IPS-15b (cell line): ENCODE measurements at regions not wholly inside any gene's neighbourhood (a gene's known extent, or its start where the extent isn't known, plus 50 kb on each side); places are given as distances from the start of the nearest gene placed in this dataset.
A peak's percentile ranks its signal among the peaks of the same experiment; 100 is the strongest.
"Not testable (repeated sequence)": the region's sequence is repeated elsewhere in the genome, so short reads cannot be mapped to it uniquely, and the experiment has no call there.

Source experiments
- H3K27me3 ChIP-seq: one replicate; pipeline ENCODE4 v1.6.1; 2013; ENCODE audit warnings: low read length; ENCODE audit not compliant: control insufficient read depth, insufficient read depth
- H3K36me3 ChIP-seq: one replicate; pipeline ENCODE4 v1.6.1; 2013; ENCODE audit warnings: low read length; ENCODE audit not compliant: control insufficient read depth, insufficient read depth
- H3K4me1 ChIP-seq: one replicate; pipeline ENCODE4 v1.6.1; 2013; ENCODE audit warnings: mild to moderate bottlenecking, low read length; ENCODE audit not compliant: control insufficient read depth, insufficient read depth
- H3K4me3 ChIP-seq: one replicate; pipeline ENCODE4 v1.5.1; 2013; ENCODE audit warnings: low read depth, low read length
- H3K9ac ChIP-seq: one replicate; pipeline ENCODE4 v1.6.1; 2013; ENCODE audit warnings: low read depth, mild to moderate bottlenecking, low read length
- H3K9me3 ChIP-seq: one replicate; pipeline ENCODE4 v1.6.1; 2013; ENCODE audit warnings: mild to moderate bottlenecking, low read length; ENCODE audit not compliant: control insufficient read depth, insufficient read depth

- not testable (repeated sequence) for H3K9me3 ChIP-seq, H3K9ac ChIP-seq, H3K27me3 ChIP-seq, H3K36me3 ChIP-seq, H3K4me3 ChIP-seq
- peaks cover 19% of the 10 kb centered on the region for H3K4me1 ChIP-seq
Measured at GRCh38 chr9:74080652-74081051, 416.5 kb upstream of the RORB start.

GRCh38 chr9:74083681-74084433 is 413.3 kb upstream of the RORB start:
- Histone ChIP-seq H3K9ac (no peak overlapping the region), H3K4me3 (peak overlapping the region; percentile 5), H3K9me3 (peaks cover 5% of the 10 kb centered on the region), H3K27me3 (no peaks in the 10 kb centered on the region), H3K36me3 (peaks cover 4% of the 10 kb centered on the region), H3K4me1 (peaks cover 19% of the 10 kb centered on the region)

- peaks cover 12% of the 10 kb centered on the region for H3K4me1 ChIP-seq
- H3K9ac ChIP-seq, H3K27me3 ChIP-seq, H3K9me3 ChIP-seq, H3K36me3 ChIP-seq: not testable (repeated sequence)
- H3K4me3 ChIP-seq = peak overlapping the region; percentile 77
Measured at GRCh38 chr9:74085384-74086037, 411.6 kb upstream of the RORB start.

DNA sequence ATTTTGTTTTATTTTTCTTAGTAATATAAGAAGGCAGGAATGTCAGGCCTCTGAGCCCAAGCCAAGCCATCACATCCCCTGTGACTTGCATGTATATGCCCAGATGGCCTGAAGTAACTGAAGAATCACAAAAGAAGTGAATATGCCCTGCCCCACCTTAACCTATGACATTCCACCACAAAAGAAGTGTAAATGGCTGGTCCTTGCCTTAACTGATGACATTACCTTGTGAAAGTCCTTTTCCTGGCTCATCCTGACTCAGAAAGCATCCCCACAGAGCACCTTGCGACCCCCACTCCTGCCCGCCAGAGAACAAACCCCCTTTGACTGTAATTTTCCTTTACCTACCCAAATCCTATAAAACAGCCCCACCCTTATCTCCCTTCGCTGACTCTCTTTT is 406.2 kb upstream of the RORB start:
- H3K9me3 ChIP-seq, H3K9ac ChIP-seq: not testable (repeated sequence)

GRCh38 chr9:74092491-74092834 is 404.7 kb upstream of the RORB start:
- no peaks in the 10 kb centered on the region for H3K9me3 ChIP-seq
- peak overlapping the region; percentile 40 for H3K4me3 ChIP-seq
- peaks cover 10% of the 10 kb centered on the region for H3K36me3 ChIP-seq
- peaks cover 3% of the 10 kb centered on the region for H3K4me1 ChIP-seq
- no peaks in the 10 kb centered on the region for H3K27me3 ChIP-seq
- H3K9ac ChIP-seq = peak overlapping the region; percentile 51

More for the DNA sequence above, 406.2 kb upstream of the RORB start:
- H3K36me3 ChIP-seq, H3K4me1 ChIP-seq, H3K27me3 ChIP-seq: not testable (repeated sequence)
- H3K4me3 ChIP-seq = peak overlapping the region; percentile 40

GRCh38 chr9:74094037-74094436 is 403.1 kb upstream of the RORB start:
- not testable (repeated sequence) for H3K9ac ChIP-seq, H3K36me3 ChIP-seq, H3K4me1 ChIP-seq, H3K9me3 ChIP-seq, H3K27me3 ChIP-seq, H3K4me3 ChIP-seq

DNA sequence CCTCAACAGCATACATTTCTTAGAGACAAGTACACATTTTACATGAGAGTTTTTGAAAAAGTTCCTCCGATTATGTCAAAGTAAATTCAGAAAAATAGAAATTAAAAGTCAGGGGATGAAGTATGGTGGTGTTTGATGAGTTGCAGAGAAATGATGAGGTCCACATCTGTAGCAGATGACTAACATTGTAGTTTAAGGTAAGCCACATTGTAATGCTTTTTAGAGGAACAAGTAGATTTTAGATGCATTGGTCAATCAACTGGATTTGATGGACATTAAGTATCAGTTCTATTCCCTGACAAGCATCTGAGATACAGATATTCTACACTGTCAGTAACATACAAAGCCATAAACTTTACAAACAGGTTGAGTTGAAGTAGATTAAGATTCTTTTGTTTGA is 402.4 kb upstream of the RORB start:
- peaks cover 5% of the 10 kb centered on the region for H3K36me3 ChIP-seq
- peaks cover 3% of the 10 kb centered on the region for H3K4me1 ChIP-seq
- H3K27me3 ChIP-seq = no peaks in the 10 kb centered on the region
- no peak overlapping the region for H3K9ac ChIP-seq
- no peak overlapping the region for H3K4me3 ChIP-seq
- H3K9me3 ChIP-seq = no peaks in the 10 kb centered on the region

GRCh38 chr9:74095925-74096324 is 401.2 kb upstream of the RORB start:
- no peak overlapping the region for H3K4me3 ChIP-seq
- peaks cover 3% of the 10 kb centered on the region for H3K4me1 ChIP-seq
- H3K27me3 ChIP-seq = no peaks in the 10 kb centered on the region
- no peaks in the 10 kb centered on the region for H3K9me3 ChIP-seq
- H3K9ac ChIP-seq = no peak overlapping the region
- peaks cover 5% of the 10 kb centered on the region for H3K36me3 ChIP-seq

GRCh38 chr9:74096420-74096819 is 400.7 kb upstream of the RORB start:
- Histone ChIP-seq H3K4me1 (peaks cover 3% of the 10 kb centered on the region), H3K27me3 (no peaks in the 10 kb centered on the region), H3K9me3 (no peaks in the 10 kb centered on the region), H3K4me3 (no peak overlapping the region), H3K9ac (no peak overlapping the region), H3K36me3 (peaks cover 3% of the 10 kb centered on the region)

DNA sequence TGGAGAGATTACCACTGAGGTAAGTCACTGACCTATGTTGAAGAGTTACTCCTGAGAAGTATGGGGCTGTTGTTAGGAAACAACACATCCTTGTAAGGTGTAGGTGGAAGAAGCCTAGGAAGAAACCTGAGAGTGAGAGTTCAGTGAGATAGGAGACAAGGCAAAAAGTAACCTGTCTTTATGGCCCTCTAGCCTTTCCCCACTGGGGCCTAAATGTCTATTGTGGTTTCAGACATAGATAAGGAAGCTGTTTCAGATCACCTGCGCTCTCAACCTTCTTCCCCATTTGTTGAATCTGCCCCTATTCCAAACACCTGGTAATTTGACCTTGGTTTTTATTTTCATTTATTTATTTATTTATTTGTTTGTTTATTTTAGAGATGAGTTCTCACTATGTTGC is 397.1 kb upstream of the RORB start:
- Histone ChIP-seq H3K9ac (no peak overlapping the region), H3K4me1 (no peaks in the 10 kb centered on the region), H3K36me3 (no peaks in the 10 kb centered on the region), H3K4me3 (no peak overlapping the region), H3K27me3 (no peaks in the 10 kb centered on the region), H3K9me3 (no peaks in the 10 kb centered on the region)

GRCh38 chr9:74102148-74102547 is 395.0 kb upstream of the RORB start:
- not testable (repeated sequence) for H3K9ac ChIP-seq, H3K4me3 ChIP-seq, H3K4me1 ChIP-seq, H3K9me3 ChIP-seq, H3K36me3 ChIP-seq
- peaks cover 12% of the 10 kb centered on the region for H3K27me3 ChIP-seq

DNA sequence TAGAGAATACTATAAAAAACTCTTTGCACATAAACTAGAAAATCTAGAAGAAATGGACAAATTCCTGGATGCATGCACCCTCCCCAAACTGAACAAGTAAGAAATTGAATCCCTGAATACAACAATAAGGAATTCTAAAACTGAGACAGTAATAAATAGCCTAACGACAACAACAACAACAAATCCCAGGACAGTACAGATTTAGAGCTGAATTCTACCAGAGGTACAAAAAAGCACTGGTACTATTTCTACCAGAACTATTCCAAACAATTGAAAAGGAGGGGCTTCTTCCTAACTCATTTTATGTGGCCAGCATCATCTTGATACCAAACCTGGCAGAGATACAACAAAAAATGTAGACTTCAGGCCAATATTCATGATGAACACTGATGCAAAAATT is 394.4 kb upstream of the RORB start:
- Histone ChIP-seq H3K9me3 (no peaks in the 10 kb centered on the region), H3K4me3 (no peak overlapping the region), H3K4me1 (no peaks in the 10 kb centered on the region), H3K9ac (no peak overlapping the region), H3K27me3 (peaks cover 12% of the 10 kb centered on the region), H3K36me3 (no peaks in the 10 kb centered on the region)
